GM21515 (cell line): ENCODE measurements at regions not wholly inside any gene's neighbourhood (a gene's known extent, or its start where the extent isn't known, plus 50 kb on each side); places are given as distances from the start of the nearest gene placed in this dataset.

Source experiments
- ATAC-seq: cut with Tn5 transposase; IDR thresholded peaks from one replicate; pipeline ENCODE4 v1.9.1; 2021; ENCODE audit not compliant: unreplicated experiment

GRCh38 chr12:87795555-87795954 lies 233.6 kb downstream of the C12orf50 start:
- ATAC-seq: no peak

- no peak for ATAC-seq
These were observed 234.3 kb downstream of the C12orf50 start for GRCh38 chr12:87794854-87795253.

GRCh38 chr12:87793131-87793530 lies 236.1 kb downstream of the C12orf50 start:
- ATAC-seq: no peak

DNA sequence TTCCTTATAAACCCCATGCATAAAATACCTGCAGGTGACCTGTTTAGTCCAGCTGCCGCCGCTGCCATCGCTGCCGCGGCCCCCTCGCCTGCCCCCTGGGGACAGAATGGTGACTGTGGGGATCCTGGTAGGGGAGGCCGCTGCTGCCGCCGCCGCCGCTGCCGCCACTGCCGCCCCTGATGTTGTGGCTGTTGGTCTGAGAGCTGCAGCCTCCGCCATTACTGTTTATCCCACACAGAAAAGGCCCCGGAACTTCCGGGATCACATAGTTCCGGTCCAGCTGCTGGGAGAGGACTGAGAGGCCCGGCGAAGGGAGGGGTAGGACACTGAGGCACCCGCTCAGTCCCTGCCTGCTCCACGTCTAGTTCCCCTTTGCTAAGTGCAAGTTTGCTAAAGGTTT lies 244.9 kb downstream of the C12orf50 start:
- ATAC-seq: no peak

GRCh38 chr12:87783467-87783866 lies 245.7 kb downstream of the C12orf50 start:
- no peak for ATAC-seq

DNA sequence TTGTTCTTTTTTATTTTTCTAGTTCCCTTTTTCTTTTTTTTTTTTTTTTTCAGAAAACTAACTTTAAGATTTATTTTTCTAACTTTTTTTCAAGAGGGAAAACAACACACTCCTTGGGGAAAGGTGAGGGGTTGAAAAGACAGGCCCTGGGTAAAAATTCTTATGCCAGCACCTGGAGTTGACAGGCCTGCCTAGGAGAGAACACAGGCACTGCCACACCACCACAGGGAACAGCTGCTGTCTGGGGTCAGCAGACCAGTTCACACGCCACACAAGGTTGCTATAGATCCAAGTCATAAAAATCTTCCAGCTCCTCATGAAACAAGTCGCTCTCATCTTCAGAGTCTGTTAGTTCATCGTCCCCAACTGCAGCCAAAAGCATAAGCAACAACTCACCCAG lies 246.4 kb downstream of the C12orf50 start:
- ATAC-seq: no peak

DNA sequence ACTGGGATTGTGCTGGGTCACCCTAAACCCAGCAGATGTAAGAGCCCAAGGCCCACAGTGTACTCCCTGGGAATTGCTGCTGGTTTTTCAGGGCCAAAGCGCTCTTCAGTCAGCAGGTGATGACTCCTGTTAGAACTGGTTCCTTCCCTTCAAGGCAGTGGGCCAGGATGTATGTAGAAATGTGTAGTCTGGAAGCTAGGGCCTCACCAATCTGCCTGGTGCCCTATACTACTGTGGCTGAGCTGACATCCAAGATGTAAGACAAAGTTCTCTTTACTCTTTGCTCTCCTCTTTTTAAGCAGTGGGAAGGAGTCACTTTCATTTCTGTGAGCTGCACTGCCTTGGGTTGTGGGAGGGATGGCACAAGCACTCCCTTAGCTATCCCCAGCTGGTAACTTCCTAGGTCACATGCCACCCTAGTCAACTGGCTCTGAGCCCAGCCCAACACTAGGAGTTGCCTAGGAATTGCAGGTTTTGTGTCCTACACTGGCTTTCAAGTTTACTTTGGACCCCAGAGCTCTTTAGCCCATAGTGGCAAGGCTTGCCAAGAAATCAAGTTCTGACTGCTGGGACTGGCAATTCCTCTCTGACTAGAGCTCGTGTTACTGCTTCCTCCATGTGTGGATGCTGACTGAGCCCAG lies 249.2 kb downstream of the C12orf50 start:
- no peak for ATAC-seq

- ATAC-seq: no peak
These were observed 250.2 kb downstream of the C12orf50 start for GRCh38 chr12:87779016-87779415.

DNA sequence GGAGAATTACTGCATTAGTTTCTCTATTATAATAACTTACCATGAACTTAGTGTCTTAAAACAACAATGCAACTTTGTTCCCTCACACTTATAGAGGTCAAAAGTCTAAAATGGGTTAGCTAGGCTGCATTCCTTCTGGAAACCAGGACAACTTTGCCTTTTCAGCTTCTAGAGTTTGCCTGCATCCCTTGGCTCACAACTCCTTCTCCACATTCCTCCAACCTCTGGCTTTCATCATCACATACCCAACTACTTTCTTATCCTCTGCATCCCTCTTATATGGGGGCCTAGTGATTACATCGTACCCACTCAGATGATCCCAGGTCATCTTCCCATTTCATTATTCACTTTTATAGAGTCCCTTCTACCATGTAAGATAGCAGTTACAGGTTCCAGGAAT lies 251.1 kb downstream of the C12orf50 start:
- ATAC-seq: no peak

- no peak for ATAC-seq
These were observed 253.4 kb downstream of the C12orf50 start for GRCh38 chr12:87775784-87776183.

- ATAC-seq: no peak
These were observed 254.2 kb downstream of the C12orf50 start for GRCh38 chr12:87775051-87775450.

DNA sequence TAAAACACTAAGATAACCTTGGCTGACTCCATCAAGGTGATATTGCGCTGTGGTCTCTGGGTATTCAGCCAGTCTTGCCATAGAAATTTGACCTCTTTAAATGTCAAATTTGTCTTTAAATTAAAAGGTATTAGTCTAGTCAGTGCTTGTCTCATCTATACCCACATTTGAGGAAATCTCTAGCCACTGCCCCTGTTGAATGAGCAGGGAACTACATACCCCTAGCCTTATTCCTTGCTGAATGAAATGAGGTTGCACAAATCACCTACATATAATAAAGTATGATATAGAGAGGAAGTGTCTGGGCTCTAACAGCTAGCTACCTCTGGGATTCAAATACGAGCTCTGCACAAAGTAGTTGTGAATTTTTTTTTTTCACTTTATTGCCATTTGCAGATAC lies 256.8 kb downstream of the C12orf50 start:
- ATAC-seq: no peak

DNA sequence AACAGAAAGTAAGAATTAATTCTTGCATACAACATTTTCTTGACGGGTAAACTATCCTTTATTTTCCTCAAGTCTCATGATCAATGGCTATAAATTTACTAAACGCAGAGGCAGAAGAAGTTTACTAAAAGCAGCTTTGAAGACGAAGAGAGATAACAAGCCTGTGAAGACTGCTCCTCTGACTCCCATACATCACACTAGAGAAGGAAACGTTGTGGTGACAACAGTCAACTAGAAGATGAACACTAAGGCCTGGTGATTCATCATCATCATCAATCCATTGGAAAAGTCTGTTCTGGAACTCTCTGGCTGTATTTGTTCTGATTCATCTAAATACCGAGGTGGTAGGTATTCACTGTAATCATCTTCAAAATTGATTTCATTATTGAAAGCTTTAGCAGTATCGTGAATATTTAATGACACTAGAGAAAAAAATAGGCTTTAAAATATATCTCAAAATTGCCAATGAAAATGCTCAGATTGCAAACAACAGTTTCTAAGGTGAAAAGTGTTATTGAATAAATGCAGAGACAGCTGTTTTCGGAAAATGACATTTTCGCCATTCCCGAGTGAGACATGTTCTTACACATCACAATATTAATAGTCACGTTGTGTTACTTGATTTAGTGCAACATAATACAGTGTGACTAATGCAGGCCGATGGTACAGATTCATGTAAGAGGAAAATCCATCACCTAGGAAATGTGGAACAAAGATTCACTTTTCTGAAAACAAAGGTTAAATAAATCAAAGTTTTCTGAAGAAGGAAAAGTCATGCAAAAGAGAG lies 260.5 kb downstream of the C12orf50 start:
- ATAC-seq: no peak

DNA sequence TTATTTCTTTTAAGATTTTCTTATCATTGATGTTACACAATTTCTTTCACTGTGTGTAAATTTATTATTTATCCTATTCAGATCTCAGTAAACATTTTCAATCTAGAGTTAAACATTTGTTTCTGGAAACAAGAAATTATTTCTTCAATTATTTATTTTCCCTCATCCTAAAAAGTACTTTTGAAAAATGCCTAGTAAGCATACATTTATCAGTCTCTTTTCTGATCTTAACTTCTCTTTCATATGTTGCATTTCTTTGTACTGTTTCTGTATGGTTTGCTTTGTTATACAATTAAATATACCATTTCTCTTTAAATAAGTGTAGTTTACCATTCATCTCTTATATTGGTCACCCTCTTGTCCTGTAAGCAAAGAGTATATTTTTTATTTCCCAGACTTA lies 263.2 kb downstream of the C12orf50 start:
- no peak for ATAC-seq

GRCh38 chr12:87760943-87761342 lies 268.3 kb downstream of the C12orf50 start:
- ATAC-seq: no peak

- ATAC-seq: no peak
These were observed 270.9 kb downstream of the C12orf50 start for GRCh38 chr12:87758271-87758670.

- no peak for ATAC-seq
These were observed 272.5 kb downstream of the C12orf50 start for GRCh38 chr12:87756721-87757120.

DNA sequence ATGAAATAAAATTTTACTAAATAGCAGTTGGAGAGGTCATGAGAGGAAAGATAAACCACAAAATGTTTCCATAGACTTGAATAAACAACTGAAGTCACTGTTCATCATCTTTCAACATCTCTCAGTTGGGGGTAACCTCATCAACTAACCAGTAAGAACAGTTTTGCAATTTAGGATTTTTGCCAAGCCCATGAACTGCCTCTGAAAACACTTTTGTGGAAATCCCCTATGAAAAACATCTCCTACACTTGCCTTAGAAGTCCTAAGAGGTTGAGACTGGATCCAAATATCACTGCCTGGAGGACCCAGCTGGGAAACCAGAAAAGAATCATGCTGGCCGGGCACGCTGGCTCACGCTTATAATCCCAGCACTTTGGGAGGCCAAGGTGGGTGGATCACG lies 273.1 kb downstream of the C12orf50 start:
- ATAC-seq: no peak

DNA sequence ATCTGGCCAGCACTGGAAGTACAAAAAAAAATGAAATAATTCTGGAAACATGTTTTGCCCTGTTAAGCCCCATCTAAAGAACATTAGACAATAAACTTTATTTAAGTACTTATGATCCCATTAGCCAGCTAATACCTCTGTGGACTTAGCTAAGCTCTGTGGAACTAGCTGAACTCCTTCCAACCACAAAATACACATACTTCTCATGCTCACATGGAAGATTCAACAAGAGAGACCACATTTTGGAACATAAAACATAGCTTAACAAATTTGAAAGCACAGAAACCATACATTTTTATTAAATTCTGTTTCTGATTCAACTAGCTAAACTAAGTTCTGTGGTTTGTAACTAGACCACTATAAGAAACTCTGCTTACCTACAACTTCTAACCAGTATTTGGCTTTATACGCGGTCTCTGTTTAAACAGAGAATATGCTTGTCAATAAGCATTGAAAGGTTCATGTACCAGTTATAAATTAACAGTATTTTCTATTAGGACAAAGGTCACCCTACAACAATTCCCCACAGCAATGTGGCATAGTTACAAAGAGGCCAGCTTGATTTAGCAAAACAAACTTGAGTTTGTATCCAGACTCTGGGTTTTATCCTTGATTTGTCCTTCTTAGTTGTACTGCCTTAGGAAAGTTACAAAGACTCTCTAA lies 300.1 kb downstream of the C12orf50 start:
- no peak for ATAC-seq

- ATAC-seq: no peak
These were observed 308.2 kb downstream of the C12orf50 start for GRCh38 chr12:87720967-87721366.

- ATAC-seq: no peak
These were observed 324.8 kb downstream of the C12orf50 start for GRCh38 chr12:87704374-87704773.

DNA sequence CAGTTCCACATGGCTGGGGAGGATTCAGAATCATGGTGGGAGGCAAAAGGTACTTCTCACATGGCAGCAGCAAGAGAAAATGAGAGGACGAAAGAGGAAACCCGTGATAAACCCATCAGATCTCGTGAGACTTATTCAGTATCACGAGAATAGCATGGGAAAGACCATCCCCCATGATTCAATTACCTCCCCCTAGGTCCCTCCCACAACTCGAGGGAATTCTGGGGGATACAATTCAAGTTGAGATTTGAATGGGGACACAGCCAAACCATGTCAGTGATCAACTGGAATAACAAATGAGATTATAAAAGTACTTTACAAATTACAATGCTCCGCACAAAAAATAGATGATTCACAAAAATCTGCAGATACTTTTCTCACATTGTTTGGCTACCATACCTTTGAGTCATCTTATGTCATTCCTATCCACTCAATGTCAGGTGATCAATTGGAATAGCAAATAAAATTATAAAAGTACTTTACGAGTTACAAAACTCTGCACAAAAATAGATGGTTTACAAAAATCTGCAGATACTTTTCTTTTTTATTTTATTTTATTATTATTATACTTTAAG lies 338.9 kb downstream of the C12orf50 start:
- ATAC-seq: no peak
